AG09309 (cell line): ENCODE measurements at regions not wholly inside any gene's neighbourhood (a gene's known extent, or its start where the extent isn't known, plus 50 kb on each side); places are given as distances from the start of the nearest gene placed in this dataset.
A peak's percentile ranks its signal among the peaks of the same experiment; 100 is the strongest.

Experiments
- DNase-seq: peaks from one replicate; pipeline ENCODE4 v3.0.0-alpha.2; 2010; ENCODE audit warnings: low read depth
- H3K4me3 ChIP-seq: 2 replicates; pipeline ENCODE4 v1.5.1; 2011; ENCODE audit warnings: mild to moderate bottlenecking, low read depth, low read length, moderate library complexity; ENCODE audit not compliant: control insufficient read depth
- TF ChIP-seq, protein P1 (sequence below): IDR thresholded peaks from 2 replicates; pipeline ENCODE4 v1.5.1; 2011; ENCODE audit warnings: mild to moderate bottlenecking, low read depth, low read length, inconsistent platforms; ENCODE audit not compliant: insufficient read depth, control insufficient read depth; ENCODE audit errors: missing control alignments

DNA sequence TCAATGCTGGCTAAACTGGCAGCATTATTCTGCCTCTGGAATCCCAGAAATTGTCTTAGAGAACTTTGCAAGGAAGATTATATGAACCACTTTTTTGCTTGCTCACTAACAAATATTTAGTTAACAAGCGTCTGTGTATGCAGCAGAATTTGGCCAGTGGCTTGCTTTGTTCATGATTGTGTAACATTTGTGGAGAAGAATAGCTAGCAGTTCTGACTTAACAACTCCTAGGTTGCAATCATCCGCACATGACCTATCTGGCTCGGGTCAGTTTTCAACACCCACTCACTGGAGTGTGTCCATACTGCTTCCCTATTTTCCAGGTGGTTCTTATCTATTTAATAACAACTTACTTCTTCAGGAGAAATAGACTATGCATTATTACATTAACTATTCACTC lies 98.5 kb downstream of the SNX18 start:
- DNase-seq: peak; percentile 86
- TF ChIP-seq, protein P1, sequence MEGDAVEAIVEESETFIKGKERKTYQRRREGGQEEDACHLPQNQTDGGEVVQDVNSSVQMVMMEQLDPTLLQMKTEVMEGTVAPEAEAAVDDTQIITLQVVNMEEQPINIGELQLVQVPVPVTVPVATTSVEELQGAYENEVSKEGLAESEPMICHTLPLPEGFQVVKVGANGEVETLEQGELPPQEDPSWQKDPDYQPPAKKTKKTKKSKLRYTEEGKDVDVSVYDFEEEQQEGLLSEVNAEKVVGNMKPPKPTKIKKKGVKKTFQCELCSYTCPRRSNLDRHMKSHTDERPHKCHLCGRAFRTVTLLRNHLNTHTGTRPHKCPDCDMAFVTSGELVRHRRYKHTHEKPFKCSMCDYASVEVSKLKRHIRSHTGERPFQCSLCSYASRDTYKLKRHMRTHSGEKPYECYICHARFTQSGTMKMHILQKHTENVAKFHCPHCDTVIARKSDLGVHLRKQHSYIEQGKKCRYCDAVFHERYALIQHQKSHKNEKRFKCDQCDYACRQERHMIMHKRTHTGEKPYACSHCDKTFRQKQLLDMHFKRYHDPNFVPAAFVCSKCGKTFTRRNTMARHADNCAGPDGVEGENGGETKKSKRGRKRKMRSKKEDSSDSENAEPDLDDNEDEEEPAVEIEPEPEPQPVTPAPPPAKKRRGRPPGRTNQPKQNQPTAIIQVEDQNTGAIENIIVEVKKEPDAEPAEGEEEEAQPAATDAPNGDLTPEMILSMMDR: no peak

DNA sequence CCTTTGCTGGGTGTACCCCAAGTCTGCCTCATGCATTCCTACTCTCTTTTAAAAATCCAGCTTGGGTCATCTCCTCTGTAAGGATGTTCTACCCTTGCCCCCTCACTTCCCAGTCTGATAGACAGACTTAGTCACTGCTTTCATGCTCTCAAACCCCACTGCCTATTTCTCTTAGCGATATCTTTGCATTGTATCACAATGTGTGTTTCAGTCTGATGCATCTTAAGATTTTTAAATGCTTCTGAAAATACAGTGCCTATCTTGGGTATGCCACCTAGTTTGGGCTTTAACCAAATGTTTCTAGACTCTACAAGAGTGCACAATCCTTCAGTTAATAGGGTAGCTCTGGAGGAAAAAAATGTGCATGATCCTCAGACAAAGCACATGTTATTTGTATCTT lies 97.8 kb downstream of the SNX18 start:
- DNase-seq: no peak
- no peak overlapping the region for H3K4me3 ChIP-seq
- TF ChIP-seq, protein P1: no peak

More for the DNA sequence above, 98.5 kb downstream of the SNX18 start:
- H3K4me3 ChIP-seq: no peak overlapping the region

DNA sequence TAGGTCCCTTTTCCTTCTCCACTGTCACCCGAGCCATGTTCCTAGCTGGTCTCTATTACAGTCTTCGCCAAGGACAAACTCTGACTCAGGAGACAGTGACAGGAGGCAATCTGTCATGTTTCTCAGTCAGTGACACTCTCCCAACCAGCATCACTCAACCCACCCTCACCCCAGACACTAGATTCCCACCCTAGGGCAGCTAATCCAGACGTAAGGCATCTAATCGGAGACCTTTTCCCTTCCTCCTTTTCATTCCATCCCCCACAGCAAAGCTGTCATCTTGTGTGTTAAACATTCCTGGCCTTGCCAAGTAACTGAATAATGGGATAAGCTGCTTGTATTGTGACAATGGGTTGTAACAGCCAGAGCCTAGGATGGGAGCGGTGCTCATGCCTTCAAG lies 95.2 kb downstream of the SNX18 start:
- H3K4me3 ChIP-seq: no peak overlapping the region
- no peak for DNase-seq

DNA sequence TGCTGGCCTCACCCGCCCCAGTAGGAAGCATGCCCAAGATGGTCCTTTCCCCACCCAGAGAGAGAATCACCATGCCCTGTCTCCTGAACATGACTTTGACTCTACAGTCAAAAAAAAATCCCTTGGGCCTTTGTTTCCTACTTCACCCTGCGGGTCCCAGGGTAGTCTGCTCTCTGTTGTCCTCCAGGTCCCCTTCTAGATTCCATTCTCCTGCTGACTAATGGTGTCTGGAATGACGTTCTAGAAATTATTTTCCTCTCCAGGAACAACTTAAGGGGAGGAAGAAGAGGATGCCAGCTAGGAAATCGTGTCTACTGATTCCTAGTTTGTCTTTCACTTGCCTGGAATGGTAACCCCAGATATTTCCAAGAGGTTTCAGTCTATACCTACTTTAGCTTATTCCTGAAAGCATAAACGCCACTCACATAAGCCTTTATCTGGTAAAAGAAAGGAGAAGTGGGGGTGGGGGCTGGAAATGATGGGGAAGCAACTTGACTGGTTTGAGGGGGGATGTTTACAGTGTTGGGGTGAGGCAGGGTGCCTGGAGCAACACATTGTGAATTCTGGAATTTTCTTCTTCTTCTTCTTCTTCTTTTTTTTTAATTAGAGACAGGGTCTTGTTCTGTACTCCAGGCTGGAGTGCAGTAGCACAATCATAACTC lies 93.9 kb downstream of the SNX18 start:
- TF ChIP-seq, protein P1: no peak
- no peak for DNase-seq
- H3K4me3 ChIP-seq: no peak overlapping the region

More for the DNA sequence above, 95.2 kb downstream of the SNX18 start:
- TF ChIP-seq, protein P1: no peak

DNA sequence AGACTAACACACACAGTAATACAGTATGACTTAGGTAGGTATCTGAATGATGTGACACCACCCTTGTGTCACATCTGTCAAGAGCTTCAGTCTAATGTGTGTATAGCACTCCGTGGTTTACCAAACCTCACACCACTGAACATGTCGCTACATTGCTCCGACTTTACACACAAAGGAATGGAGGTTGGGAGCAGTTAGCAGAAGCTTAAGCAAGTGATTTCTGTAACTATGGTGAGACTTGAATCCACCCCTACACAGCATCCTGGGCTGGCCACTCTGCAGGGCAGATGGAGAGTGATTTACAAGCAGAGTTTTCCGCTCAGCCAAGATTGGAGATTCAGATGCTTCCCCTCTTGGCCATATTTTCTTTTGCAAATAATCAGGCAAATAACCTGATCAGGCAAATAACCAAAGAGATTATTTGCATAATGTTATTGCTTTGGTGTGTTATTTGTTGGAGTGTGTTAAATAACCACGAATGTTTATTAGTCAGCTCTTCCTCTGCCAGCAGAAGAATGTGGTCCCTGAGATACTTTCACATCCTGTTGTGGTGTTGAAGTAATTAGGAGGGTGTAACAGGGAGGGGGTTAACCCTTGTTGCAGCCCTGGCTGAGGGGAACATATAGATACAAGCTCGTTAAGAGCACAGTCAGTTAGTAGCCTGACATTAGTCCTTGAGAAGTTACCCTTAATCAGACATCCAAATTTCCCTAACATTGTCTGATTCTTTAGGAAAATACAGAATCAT lies 92.8 kb downstream of the SNX18 start:
- H3K4me3 ChIP-seq: no peak overlapping the region
- no peak for DNase-seq
- TF ChIP-seq, protein P1: no peak

DNA sequence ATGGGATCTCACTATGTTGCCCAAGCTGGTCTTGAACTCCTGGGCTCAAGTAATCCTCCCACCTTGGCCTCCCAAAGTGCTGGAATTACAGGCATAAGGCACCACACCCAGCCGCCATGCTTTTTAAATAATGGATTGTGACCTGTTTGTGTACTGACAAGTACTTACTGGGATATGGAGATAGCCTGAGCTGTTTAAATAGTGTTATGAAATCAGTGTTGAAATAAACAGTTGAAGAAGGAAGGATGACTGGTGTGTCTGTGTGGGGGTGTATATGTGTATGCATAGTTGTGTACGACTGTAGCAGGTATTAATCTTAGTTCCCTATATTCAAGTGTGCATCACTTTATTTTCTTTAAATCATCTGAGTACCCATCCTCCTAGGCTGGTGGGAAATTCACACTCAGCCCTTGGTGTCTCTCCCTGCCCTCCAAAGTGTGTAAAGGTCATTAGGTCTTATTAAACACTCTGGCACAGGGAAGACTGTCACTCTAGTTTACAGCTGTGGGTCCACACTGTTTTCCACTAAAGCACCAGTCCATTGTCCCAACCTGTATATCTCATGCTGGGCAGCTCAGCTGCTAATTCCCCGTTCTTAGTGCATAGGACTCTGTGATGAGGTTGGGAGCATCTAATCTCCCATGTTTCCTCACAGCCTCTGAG lies 91.0 kb downstream of the SNX18 start:
- DNase-seq: no peak
- H3K4me3 ChIP-seq: no peak overlapping the region
- TF ChIP-seq, protein P1: no peak
